ENCODE measurements at regions not wholly inside any gene's neighbourhood (a gene's known extent, or its start where the extent isn't known, plus 50 kb on each side); places are given as distances from the start of the nearest gene placed in this dataset.

DNA sequence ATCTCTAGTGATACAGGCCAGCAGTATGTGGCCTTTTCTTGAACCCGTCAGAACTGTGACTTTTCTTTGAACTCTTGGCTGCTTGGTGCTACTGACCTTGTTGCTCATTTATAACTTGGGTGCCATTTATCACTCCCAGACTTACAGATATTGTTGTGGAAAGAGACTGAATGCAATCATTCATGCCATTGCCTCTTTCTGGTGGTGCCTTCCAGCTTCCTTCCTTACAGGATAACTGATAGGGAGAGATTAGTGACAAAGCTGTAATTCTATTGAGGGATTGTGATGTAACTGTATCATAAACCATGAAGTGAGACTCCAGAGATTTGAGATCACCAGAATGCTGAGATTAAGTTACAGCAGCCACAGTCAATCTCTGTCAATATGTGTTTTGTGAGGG, 256.5 kb downstream of the USP25 start:
- TF ChIP-seq TAF1 (IDR thresholded peaks at IDR 0.05; ENCODE audit: borderline replicate concordance, low read depth, low read length) (no peak), POLR2AphosphoS5 (IDR thresholded peaks at IDR 0.05; ENCODE audit: low read depth, low read length) (no peak), POLR2A (IDR thresholded peaks at IDR 0.05; ENCODE audit: low read depth, low read length) (no peak)
- FAIRE-seq (no peak), DNase-seq (ENCODE audit: insufficient read length) (no peak)

DNA sequence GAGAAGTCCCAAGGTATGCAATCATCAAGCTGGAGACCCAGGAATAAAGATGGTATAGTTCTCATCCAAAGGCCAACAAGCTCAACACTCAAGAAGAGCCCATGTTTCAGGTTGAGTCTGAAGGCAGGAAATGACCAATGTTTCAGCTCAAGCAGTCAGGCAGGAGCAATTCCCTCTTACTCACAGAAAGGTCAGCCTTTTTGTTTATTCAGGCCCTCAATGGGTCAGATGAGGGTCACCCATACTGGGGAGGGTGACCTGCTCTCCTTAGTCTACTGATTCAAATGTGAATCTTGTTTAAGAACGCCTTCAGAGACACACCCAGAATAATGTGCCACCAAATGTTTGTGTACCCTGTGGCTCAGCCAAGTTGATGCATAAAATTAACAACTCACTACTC, 262.4 kb downstream of the USP25 start:
- TF ChIP-seq TAF1 (IDR thresholded peaks at IDR 0.05; ENCODE audit: borderline replicate concordance, low read depth, low read length) = no peak
- TF ChIP-seq POLR2A (IDR thresholded peaks at IDR 0.05; ENCODE audit: low read depth, low read length) = no peak
- no peak for TF ChIP-seq POLR2AphosphoS5 (IDR thresholded peaks at IDR 0.05; ENCODE audit: low read depth, low read length)
- no peak for FAIRE-seq
- no peak for DNase-seq (ENCODE audit: insufficient read length)

DNA sequence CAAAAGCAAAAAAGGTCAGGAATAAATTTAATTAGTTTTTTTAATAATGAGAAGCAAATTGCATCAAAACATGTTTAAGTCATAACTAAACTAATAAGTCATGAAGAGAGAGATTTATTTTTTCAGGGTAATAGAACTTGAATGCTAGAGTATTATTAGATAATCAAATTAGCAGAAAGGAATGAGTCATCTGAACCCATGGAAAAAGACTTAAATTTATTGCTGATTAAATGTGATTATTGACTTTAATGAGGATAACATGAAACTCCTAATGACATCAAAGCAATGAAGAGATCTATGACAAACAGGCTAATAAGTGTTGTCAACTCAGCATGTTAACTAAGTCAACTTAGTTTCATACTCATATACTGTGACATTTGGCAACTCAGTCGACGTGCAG, 264.2 kb downstream of the USP25 start:
- TF ChIP-seq POLR2A (IDR thresholded peaks at IDR 0.05; ENCODE audit: low read depth, low read length) = no peak
- FAIRE-seq = no peak

GRCh38 chr21:15999741-16000140, 270.0 kb downstream of the USP25 start:
- DNase-seq (ENCODE audit: insufficient read length) (no peak), FAIRE-seq (no peak)
- TF ChIP-seq TAF1 (IDR thresholded peaks at IDR 0.05; ENCODE audit: borderline replicate concordance, low read depth, low read length) = no peak
- TF ChIP-seq POLR2AphosphoS5 (IDR thresholded peaks at IDR 0.05; ENCODE audit: low read depth, low read length) = no peak
- TF ChIP-seq POLR2A (IDR thresholded peaks at IDR 0.05; ENCODE audit: low read depth, low read length) = no peak

More for the DNA sequence above, 264.2 kb downstream of the USP25 start:
- no peak for DNase-seq (ENCODE audit: insufficient read length)

GRCh38 chr21:16002874-16003466, 273.2 kb downstream of the USP25 start:
- DNase-seq (ENCODE audit: insufficient read length) = no peak
- FAIRE-seq = no peak
- TF ChIP-seq TAF1 (IDR thresholded peaks at IDR 0.05; ENCODE audit: borderline replicate concordance, low read depth, low read length) = no peak
- TF ChIP-seq POLR2A (IDR thresholded peaks at IDR 0.05; ENCODE audit: low read depth, low read length) = no peak
- no peak for TF ChIP-seq POLR2AphosphoS5 (IDR thresholded peaks at IDR 0.05; ENCODE audit: low read depth, low read length)

- no peak for TF ChIP-seq POLR2A (IDR thresholded peaks at IDR 0.05; ENCODE audit: low read depth, low read length)
- TF ChIP-seq POLR2AphosphoS5 (IDR thresholded peaks at IDR 0.05; ENCODE audit: low read depth, low read length) = no peak
- no peak for DNase-seq (ENCODE audit: insufficient read length)
- no peak for FAIRE-seq
Measured at GRCh38 chr21:16004086-16004485, 274.3 kb downstream of the USP25 start.

GRCh38 chr21:16004523-16004922, 274.7 kb downstream of the USP25 start:
- TF ChIP-seq POLR2A (IDR thresholded peaks at IDR 0.05; ENCODE audit: low read depth, low read length) = no peak
- no peak for TF ChIP-seq TAF1 (IDR thresholded peaks at IDR 0.05; ENCODE audit: borderline replicate concordance, low read depth, low read length)
- TF ChIP-seq POLR2AphosphoS5 (IDR thresholded peaks at IDR 0.05; ENCODE audit: low read depth, low read length) = no peak
- DNase-seq (ENCODE audit: insufficient read length) = no peak
- FAIRE-seq = no peak

- TF ChIP-seq TAF1 (IDR thresholded peaks at IDR 0.05; ENCODE audit: borderline replicate concordance, low read depth, low read length) = no peak
- TF ChIP-seq POLR2A (IDR thresholded peaks at IDR 0.05; ENCODE audit: low read depth, low read length) = no peak
- no peak for TF ChIP-seq POLR2AphosphoS5 (IDR thresholded peaks at IDR 0.05; ENCODE audit: low read depth, low read length)
- FAIRE-seq = no peak
- DNase-seq (ENCODE audit: insufficient read length) = no peak
Measured at GRCh38 chr21:16005996-16006395, 276.2 kb downstream of the USP25 start.

DNA sequence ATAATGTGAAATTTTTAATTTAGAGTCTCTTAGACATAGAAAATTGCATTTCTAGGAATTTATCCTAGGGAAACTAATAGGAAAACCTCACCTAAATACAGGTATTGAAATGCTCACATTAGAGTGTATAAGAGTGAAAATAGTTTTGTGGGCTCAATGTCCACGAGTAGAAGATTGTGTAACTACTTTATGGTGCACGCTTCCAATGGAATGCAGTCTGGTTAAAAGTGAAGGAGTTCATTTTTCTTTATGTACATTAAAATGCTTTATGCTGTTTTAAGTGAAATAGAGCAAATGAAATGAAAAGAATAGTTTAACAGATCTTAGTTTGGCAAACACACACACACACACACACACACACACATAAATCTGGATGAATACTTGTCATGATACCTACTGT, 278.2 kb downstream of the USP25 start:
- no peak for DNase-seq (ENCODE audit: insufficient read length)
- no peak for FAIRE-seq
- TF ChIP-seq TAF1 (IDR thresholded peaks at IDR 0.05; ENCODE audit: borderline replicate concordance, low read depth, low read length) (no peak), POLR2A (IDR thresholded peaks at IDR 0.05; ENCODE audit: low read depth, low read length) (no peak), POLR2AphosphoS5 (IDR thresholded peaks at IDR 0.05; ENCODE audit: low read depth, low read length) (no peak)

DNA sequence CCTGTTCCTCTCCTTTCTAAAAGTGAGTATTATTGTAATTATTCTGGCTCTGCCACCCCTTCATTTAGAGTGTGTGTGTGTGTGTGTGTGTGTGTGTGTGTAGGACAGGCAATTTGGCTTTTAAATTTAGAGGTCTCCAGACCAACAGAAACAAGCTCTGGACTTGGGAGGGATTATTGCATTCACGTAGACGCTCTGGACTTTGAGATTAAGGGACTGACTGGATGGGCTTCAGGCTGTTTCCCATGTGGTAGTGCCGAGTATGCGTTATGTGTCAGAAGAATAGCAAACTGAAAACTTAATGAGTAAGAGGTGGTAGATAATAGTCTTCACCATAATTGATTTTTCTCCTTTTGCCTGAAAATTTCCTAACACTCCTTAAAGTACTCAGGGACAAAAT, 281.9 kb downstream of the USP25 start:
- DNase-seq (ENCODE audit: insufficient read length) = no peak
- TF ChIP-seq POLR2A (IDR thresholded peaks at IDR 0.05; ENCODE audit: low read depth, low read length) (no peak), POLR2AphosphoS5 (IDR thresholded peaks at IDR 0.05; ENCODE audit: low read depth, low read length) (no peak), TAF1 (IDR thresholded peaks at IDR 0.05; ENCODE audit: borderline replicate concordance, low read depth, low read length) (no peak)
- FAIRE-seq = no peak

- TF ChIP-seq TAF1 (IDR thresholded peaks at IDR 0.05; ENCODE audit: borderline replicate concordance, low read depth, low read length) = no peak
- TF ChIP-seq POLR2AphosphoS5 (IDR thresholded peaks at IDR 0.05; ENCODE audit: low read depth, low read length) = no peak
- no peak for TF ChIP-seq POLR2A (IDR thresholded peaks at IDR 0.05; ENCODE audit: low read depth, low read length)
- FAIRE-seq = no peak
- DNase-seq (ENCODE audit: insufficient read length) = no peak
Measured at GRCh38 chr21:16013570-16013969, 283.8 kb downstream of the USP25 start.

DNA sequence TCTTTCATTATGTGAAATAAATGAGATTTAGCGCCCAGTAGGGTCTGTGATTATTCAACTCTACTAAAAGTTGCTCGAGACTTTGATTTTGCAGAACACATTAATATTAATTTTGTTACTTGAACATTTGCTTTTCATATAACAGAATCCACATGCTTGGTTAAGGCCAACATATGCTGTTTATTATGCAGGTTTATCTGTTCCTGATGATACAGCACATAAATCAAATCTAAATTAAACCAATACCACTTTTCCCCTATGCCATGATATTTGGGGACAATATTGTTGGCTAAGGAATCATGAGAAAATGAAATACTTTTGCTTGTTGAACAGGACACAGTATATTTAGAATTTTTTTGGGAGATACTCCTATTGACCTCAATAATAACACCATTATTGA, 291.1 kb downstream of the USP25 start:
- no peak for DNase-seq (ENCODE audit: insufficient read length)
- TF ChIP-seq POLR2AphosphoS5 (IDR thresholded peaks at IDR 0.05; ENCODE audit: low read depth, low read length) (no peak), POLR2A (IDR thresholded peaks at IDR 0.05; ENCODE audit: low read depth, low read length) (no peak), TAF1 (IDR thresholded peaks at IDR 0.05; ENCODE audit: borderline replicate concordance, low read depth, low read length) (no peak)
- no peak for FAIRE-seq

GRCh38 chr21:16022116-16022515, 292.3 kb downstream of the USP25 start:
- TF ChIP-seq POLR2AphosphoS5 (IDR thresholded peaks at IDR 0.05; ENCODE audit: low read depth, low read length) (no peak), TAF1 (IDR thresholded peaks at IDR 0.05; ENCODE audit: borderline replicate concordance, low read depth, low read length) (no peak), POLR2A (IDR thresholded peaks at IDR 0.05; ENCODE audit: low read depth, low read length) (no peak)
- FAIRE-seq = no peak
- no peak for DNase-seq (ENCODE audit: insufficient read length)

Data from GM12892 (cell line).